ENCODE measurements at regions not wholly inside any gene's neighbourhood (a gene's known extent, or its start where the extent isn't known, plus 50 kb on each side); places are given as distances from the start of the nearest gene placed in this dataset.

DNA sequence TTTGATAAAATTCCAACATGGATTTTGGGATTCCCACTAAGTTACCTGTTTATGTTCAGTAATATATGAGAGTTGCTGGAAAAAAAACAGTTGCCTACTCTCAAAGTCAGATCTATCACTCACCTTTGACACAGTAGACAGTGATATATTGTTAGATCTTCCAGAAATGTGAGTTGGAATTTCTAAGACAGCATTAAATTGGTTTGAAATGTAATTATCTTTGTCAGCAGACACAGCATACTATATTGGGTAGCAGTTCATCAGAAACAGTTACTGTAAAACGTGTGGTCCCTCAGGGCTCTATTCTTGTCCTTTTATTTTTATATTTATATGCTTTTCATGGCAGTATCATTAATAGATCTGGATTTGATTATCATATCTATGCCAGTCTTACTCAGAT lies 433.6 kb upstream of the ARRDC3 start:
- no peaks in the 10 kb centered on the region for H3K79me2 ChIP-seq (ENCODE audit: control insufficient read depth, insufficient read depth, low read length, poor library complexity)
- DNase-seq, result no peak
- H3K9ac ChIP-seq (ENCODE audit: low read length), result no peak overlapping the region
- H3K4me3 ChIP-seq (ENCODE audit: low read depth, low read length), result no peak overlapping the region
- WGBS (ENCODE audit: extremely low coverage, insufficient coverage, insufficient read length), result no CpG with 5 or more reads among the region's 1 CpG
- H3K9me3 ChIP-seq (ENCODE audit: insufficient read depth, low read depth, low read length), result no peaks in the 10 kb centered on the region
- no peak overlapping the region for H2AFZ ChIP-seq (ENCODE audit: insufficient read depth, low read length, poor library complexity)
- H4K8ac ChIP-seq (ENCODE audit: low read depth, low read length), result no peak overlapping the region
- H2BK5ac ChIP-seq (ENCODE audit: low read depth, low read length, poor library complexity), result no peak overlapping the region
- no peaks in the 10 kb centered on the region for H3K4me1 ChIP-seq (ENCODE audit: control insufficient read depth in 1 of 2, insufficient read depth in 2 of 2, low read length in 2 of 2)
- H2BK120ac ChIP-seq (ENCODE audit: insufficient read depth, low read length, poor library complexity), result no peak overlapping the region
- no peaks in the 10 kb centered on the region for H3K79me1 ChIP-seq (ENCODE audit: low read length)
- H4K12ac ChIP-seq (ENCODE audit: low read depth, low read length), result no peak overlapping the region
- H3K23ac ChIP-seq (ENCODE audit: low read length), result no peak overlapping the region
- H2AK5ac ChIP-seq (ENCODE audit: low read length), result no peak overlapping the region
- H4K91ac ChIP-seq (ENCODE audit: low read depth, low read length), result no peak overlapping the region
- no peak overlapping the region for H3K4ac ChIP-seq (ENCODE audit: low read depth, low read length)
- H3K14ac ChIP-seq (ENCODE audit: low read length), result no peak overlapping the region
- H2BK12ac ChIP-seq (ENCODE audit: low read length), result no peak overlapping the region
- H3K36me3 ChIP-seq (ENCODE audit: control insufficient read depth in 1 of 2, insufficient read depth in 2 of 2, low read length in 2 of 2), result no peaks in the 10 kb centered on the region
- no peaks in the 10 kb centered on the region for H3K27me3 ChIP-seq (ENCODE audit: insufficient read depth, low read length)
- no peak overlapping the region for H3K4me2 ChIP-seq (ENCODE audit: low read length)
- H3K18ac ChIP-seq (ENCODE audit: low read length), result no peak overlapping the region
- no peak overlapping the region for H3K27ac ChIP-seq (ENCODE audit: low read depth, low read length)

DNA sequence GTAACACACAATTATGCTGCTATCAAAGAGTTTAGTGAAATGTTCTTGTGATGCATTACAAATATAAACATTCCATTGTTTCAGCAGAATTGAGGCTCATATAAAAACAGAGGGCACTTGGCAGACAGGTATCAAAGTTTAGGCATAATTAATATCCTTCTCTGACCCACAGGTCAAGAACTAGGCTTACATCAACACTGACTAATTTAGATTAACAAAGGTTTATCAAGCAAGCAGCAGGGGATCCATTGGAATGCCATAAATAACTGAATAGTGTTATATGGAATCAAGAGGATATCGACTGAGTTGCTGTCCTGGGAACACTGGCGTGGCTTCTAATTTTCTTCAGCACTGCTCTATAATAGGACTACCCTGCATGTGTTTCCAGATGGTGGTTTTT lies 414.5 kb upstream of the ARRDC3 start:
- no peak overlapping the region for H4K8ac ChIP-seq (ENCODE audit: low read depth, low read length)
- H2AK5ac ChIP-seq (ENCODE audit: low read length), result no peak overlapping the region
- H3K23ac ChIP-seq (ENCODE audit: low read length), result no peak overlapping the region
- no peak overlapping the region for H3K4me2 ChIP-seq (ENCODE audit: low read length)
- no peaks in the 10 kb centered on the region for H3K4me1 ChIP-seq (ENCODE audit: control insufficient read depth in 1 of 2, insufficient read depth in 2 of 2, low read length in 2 of 2)
- no peak overlapping the region for H3K9ac ChIP-seq (ENCODE audit: low read length)
- no peak overlapping the region for H3K27ac ChIP-seq (ENCODE audit: low read depth, low read length)
- no peak for DNase-seq
- no peaks in the 10 kb centered on the region for H3K27me3 ChIP-seq (ENCODE audit: insufficient read depth, low read length)
- no peaks in the 10 kb centered on the region for H3K79me2 ChIP-seq (ENCODE audit: control insufficient read depth, insufficient read depth, low read length, poor library complexity)
- H2BK5ac ChIP-seq (ENCODE audit: low read depth, low read length, poor library complexity), result no peak overlapping the region
- no peak overlapping the region for H3K14ac ChIP-seq (ENCODE audit: low read length)
- peaks cover 2% of the 10 kb centered on the region for H3K9me3 ChIP-seq (ENCODE audit: insufficient read depth, low read depth, low read length)
- no peak overlapping the region for H3K4ac ChIP-seq (ENCODE audit: low read depth, low read length)
- WGBS (ENCODE audit: extremely low coverage, insufficient coverage, insufficient read length), result no CpG with 5 or more reads among the region's 2 CpGs
- H4K91ac ChIP-seq (ENCODE audit: low read depth, low read length), result no peak overlapping the region
- no peak overlapping the region for H2BK120ac ChIP-seq (ENCODE audit: insufficient read depth, low read length, poor library complexity)
- no peak overlapping the region for H3K18ac ChIP-seq (ENCODE audit: low read length)
- H3K4me3 ChIP-seq (ENCODE audit: low read depth, low read length), result no peak overlapping the region
- H2AFZ ChIP-seq (ENCODE audit: insufficient read depth, low read length, poor library complexity), result no peak overlapping the region
- H3K36me3 ChIP-seq (ENCODE audit: control insufficient read depth in 1 of 2, insufficient read depth in 2 of 2, low read length in 2 of 2), result no peaks in the 10 kb centered on the region
- H3K79me1 ChIP-seq (ENCODE audit: low read length), result no peaks in the 10 kb centered on the region
- H4K12ac ChIP-seq (ENCODE audit: low read depth, low read length), result no peak overlapping the region
- no peak overlapping the region for H2BK12ac ChIP-seq (ENCODE audit: low read length)

DNA sequence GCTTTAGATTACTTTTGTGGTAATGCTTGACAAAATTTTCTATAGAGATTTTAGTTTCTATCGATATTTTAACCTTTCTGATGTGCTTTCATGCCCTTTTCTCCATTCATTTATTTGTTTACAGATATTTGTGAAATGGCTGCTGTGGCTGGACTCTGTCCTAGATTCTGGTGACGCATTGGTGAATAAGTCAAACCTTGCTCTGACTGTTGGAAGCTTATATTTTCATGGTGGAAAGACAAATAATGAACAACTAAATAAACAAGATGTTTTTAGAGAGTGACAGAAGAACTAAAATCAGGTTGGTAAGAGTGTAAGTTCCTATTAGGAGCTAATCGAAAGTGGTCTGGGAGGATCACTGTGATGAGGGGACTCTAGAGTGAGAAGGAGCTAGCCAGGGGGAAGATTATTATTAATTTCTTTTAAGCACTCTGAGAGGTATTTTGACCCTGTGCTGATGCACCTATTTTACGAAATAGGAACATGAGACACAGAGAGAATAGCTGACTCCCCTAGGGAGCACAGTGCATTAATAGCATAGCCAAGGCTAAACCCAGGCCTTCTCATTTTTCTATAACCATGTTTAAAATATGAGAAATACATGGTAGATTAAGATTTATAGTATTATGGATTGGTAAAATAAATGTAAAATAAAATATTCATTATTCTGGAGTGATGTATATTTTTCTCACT lies 411.9 kb upstream of the ARRDC3 start:
- Histone ChIP-seq H3K9ac (ENCODE audit: low read length) (no peak overlapping the region), H3K27me3 (ENCODE audit: insufficient read depth, low read length) (no peaks in the 10 kb centered on the region), H3K79me2 (ENCODE audit: control insufficient read depth, insufficient read depth, low read length, poor library complexity) (no peaks in the 10 kb centered on the region), H3K9me3 (ENCODE audit: insufficient read depth, low read depth, low read length) (no peaks in the 10 kb centered on the region), H3K23ac (ENCODE audit: low read length) (no peak overlapping the region), H3K18ac (ENCODE audit: low read length) (no peak overlapping the region), H3K4me3 (ENCODE audit: low read depth, low read length) (no peak overlapping the region), H3K4me1 (ENCODE audit: control insufficient read depth in 1 of 2, insufficient read depth in 2 of 2, low read length in 2 of 2) (no peaks in the 10 kb centered on the region), H3K27ac (ENCODE audit: low read depth, low read length) (no peak overlapping the region), H3K79me1 (ENCODE audit: low read length) (no peaks in the 10 kb centered on the region), H3K36me3 (ENCODE audit: control insufficient read depth in 1 of 2, insufficient read depth in 2 of 2, low read length in 2 of 2) (no peaks in the 10 kb centered on the region), H2BK5ac (ENCODE audit: low read depth, low read length, poor library complexity) (no peak overlapping the region), H4K12ac (ENCODE audit: low read depth, low read length) (no peak overlapping the region), H3K14ac (ENCODE audit: low read length) (no peak overlapping the region), H2BK120ac (ENCODE audit: insufficient read depth, low read length, poor library complexity) (no peak overlapping the region), H3K4me2 (ENCODE audit: low read length) (no peak overlapping the region), H4K91ac (ENCODE audit: low read depth, low read length) (no peak overlapping the region), H4K8ac (ENCODE audit: low read depth, low read length) (no peak overlapping the region), H2AK5ac (ENCODE audit: low read length) (no peak overlapping the region), H2AFZ (ENCODE audit: insufficient read depth, low read length, poor library complexity) (no peak overlapping the region), H3K4ac (ENCODE audit: low read depth, low read length) (no peak overlapping the region), H2BK12ac (ENCODE audit: low read length) (no peak overlapping the region)
- WGBS (ENCODE audit: extremely low coverage, insufficient coverage, insufficient read length), result no CpG with 5 or more reads among the region's 4 CpGs
- DNase-seq, result no peak

DNA sequence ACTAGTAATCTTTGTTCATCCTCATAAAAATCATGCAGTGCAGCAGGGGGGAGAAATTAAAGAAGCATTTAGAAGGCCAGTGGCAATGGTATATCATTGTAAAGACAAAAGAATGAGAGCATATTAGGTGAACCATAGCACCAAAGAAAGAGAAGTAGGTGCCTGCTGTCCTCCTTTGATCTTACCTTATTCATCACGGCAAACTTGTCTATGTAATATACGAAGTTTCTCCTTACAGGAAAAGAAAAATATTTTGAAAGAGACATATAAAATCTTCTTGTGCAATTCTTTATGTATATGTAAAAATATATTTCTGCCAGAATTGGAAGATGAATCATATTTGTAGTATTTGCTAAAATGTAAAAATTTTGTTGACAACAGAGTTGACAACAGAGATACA lies 411.3 kb upstream of the ARRDC3 start:
- WGBS (ENCODE audit: extremely low coverage, insufficient coverage, insufficient read length), result no CpG with 5 or more reads among the region's 2 CpGs
- DNase-seq, result no peak
- no peak overlapping the region for H3K4ac ChIP-seq (ENCODE audit: low read depth, low read length)
- no peak overlapping the region for H2AFZ ChIP-seq (ENCODE audit: insufficient read depth, low read length, poor library complexity)
- no peak overlapping the region for H3K18ac ChIP-seq (ENCODE audit: low read length)
- no peak overlapping the region for H3K9ac ChIP-seq (ENCODE audit: low read length)
- H3K79me1 ChIP-seq (ENCODE audit: low read length), result no peaks in the 10 kb centered on the region
- no peak overlapping the region for H2BK120ac ChIP-seq (ENCODE audit: insufficient read depth, low read length, poor library complexity)
- no peaks in the 10 kb centered on the region for H3K9me3 ChIP-seq (ENCODE audit: insufficient read depth, low read depth, low read length)
- H3K79me2 ChIP-seq (ENCODE audit: control insufficient read depth, insufficient read depth, low read length, poor library complexity), result no peaks in the 10 kb centered on the region
- H3K4me1 ChIP-seq (ENCODE audit: control insufficient read depth in 1 of 2, insufficient read depth in 2 of 2, low read length in 2 of 2), result no peaks in the 10 kb centered on the region
- H3K27me3 ChIP-seq (ENCODE audit: insufficient read depth, low read length), result no peaks in the 10 kb centered on the region
- no peak overlapping the region for H2AK5ac ChIP-seq (ENCODE audit: low read length)
- no peak overlapping the region for H2BK12ac ChIP-seq (ENCODE audit: low read length)
- H3K36me3 ChIP-seq (ENCODE audit: control insufficient read depth in 1 of 2, insufficient read depth in 2 of 2, low read length in 2 of 2), result no peaks in the 10 kb centered on the region
- no peak overlapping the region for H4K91ac ChIP-seq (ENCODE audit: low read depth, low read length)
- H3K14ac ChIP-seq (ENCODE audit: low read length), result no peak overlapping the region
- no peak overlapping the region for H2BK5ac ChIP-seq (ENCODE audit: low read depth, low read length, poor library complexity)
- H3K23ac ChIP-seq (ENCODE audit: low read length), result no peak overlapping the region
- no peak overlapping the region for H3K4me2 ChIP-seq (ENCODE audit: low read length)
- H4K12ac ChIP-seq (ENCODE audit: low read depth, low read length), result no peak overlapping the region
- no peak overlapping the region for H3K4me3 ChIP-seq (ENCODE audit: low read depth, low read length)
- no peak overlapping the region for H3K27ac ChIP-seq (ENCODE audit: low read depth, low read length)
- no peak overlapping the region for H4K8ac ChIP-seq (ENCODE audit: low read depth, low read length)
